ENCODE measurements at regions not wholly inside any gene's neighbourhood (a gene's known extent, or its start where the extent isn't known, plus 50 kb on each side); places are given as distances from the start of the nearest gene placed in this dataset.

DNA sequence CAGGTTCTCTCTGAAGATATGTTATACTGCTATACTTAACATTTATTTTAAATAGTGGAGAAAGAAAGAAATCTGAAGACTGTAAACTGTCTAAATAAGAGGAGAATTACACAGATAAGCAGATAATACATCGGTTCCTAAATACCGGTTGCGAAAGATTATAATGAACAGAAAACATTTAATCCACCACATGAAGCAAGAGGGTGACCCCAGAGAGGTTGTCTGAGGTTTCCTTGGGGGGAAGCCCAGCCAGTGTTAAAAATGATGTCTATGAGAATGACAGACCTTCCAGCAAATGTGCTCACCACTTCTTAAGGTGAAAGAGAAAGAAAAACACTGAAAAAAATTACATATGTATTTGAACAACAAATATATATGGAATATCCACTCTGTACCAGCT lies 356.4 kb upstream of the KAZN start:
- TF ChIP-seq, protein P1, sequence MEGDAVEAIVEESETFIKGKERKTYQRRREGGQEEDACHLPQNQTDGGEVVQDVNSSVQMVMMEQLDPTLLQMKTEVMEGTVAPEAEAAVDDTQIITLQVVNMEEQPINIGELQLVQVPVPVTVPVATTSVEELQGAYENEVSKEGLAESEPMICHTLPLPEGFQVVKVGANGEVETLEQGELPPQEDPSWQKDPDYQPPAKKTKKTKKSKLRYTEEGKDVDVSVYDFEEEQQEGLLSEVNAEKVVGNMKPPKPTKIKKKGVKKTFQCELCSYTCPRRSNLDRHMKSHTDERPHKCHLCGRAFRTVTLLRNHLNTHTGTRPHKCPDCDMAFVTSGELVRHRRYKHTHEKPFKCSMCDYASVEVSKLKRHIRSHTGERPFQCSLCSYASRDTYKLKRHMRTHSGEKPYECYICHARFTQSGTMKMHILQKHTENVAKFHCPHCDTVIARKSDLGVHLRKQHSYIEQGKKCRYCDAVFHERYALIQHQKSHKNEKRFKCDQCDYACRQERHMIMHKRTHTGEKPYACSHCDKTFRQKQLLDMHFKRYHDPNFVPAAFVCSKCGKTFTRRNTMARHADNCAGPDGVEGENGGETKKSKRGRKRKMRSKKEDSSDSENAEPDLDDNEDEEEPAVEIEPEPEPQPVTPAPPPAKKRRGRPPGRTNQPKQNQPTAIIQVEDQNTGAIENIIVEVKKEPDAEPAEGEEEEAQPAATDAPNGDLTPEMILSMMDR (conservative IDR thresholded peaks at IDR 0.05; ENCODE audit: low read depth, low read length): no peak
- no peak for TF ChIP-seq EZH2 (IDR thresholded peaks at IDR 0.05; ENCODE audit: low read length, unreplicated experiment)
